Activated T-cell treated with anti-CD3 and anti-CD28 coated beads, Interleukin-2, amount 50 U/mL, for 72 hours (primary cell): ENCODE measurements at regions not wholly inside any gene's neighbourhood (a gene's known extent, or its start where the extent isn't known, plus 50 kb on each side); places are given as distances from the start of the nearest gene placed in this dataset.
A peak's percentile ranks its signal among the peaks of the same experiment; 100 is the strongest.

Experiments
- ATAC-seq, 2 donors: fragments of 150-1000 bp; cut with Tn5 transposase; replicated peaks in 1 of 2; 2 replicates each; pipeline ENCODE4 v1.10.0; 2021; ENCODE audit warnings: moderate library complexity in 2 of 2, mild to moderate bottlenecking in 1 of 2
- DNase-seq, 2 donors: peaks; one replicate each; pipeline ENCODE4 v3.0.0; 2021 to 2022; ENCODE audit warnings: mixed read lengths in 1 of 2
- H3K27ac Mint-ChIP-seq: one replicate; pipeline ENCODE4 v1.8.0; 2022; ENCODE audit warnings: mild to moderate bottlenecking, moderate library complexity, mixed read lengths
- H3K27me3 Mint-ChIP-seq: one replicate; pipeline ENCODE4 v1.8.0; 2022; ENCODE audit warnings: low read depth, mixed read lengths
- H3K36me3 Mint-ChIP-seq, 2 donors: one replicate each; pipeline ENCODE4 v1.8.0; 2022; ENCODE audit warnings: mixed read lengths in 2 of 2, mild to moderate bottlenecking in 1 of 2; ENCODE audit not compliant: insufficient read depth in 2 of 2
- H3K4me1 Mint-ChIP-seq: one replicate; pipeline ENCODE4 v1.8.0; 2022; ENCODE audit warnings: low read depth, mixed read lengths
- H3K4me3 Mint-ChIP-seq, 2 donors: one replicate each; pipeline ENCODE4 v1.8.0; 2022; ENCODE audit warnings: mild to moderate bottlenecking in 2 of 2, mixed read lengths in 2 of 2, moderate library complexity in 2 of 2
- H3K9me3 Mint-ChIP-seq, 2 donors: one replicate each; pipeline ENCODE4 v1.8.0; 2022; ENCODE audit warnings: mixed read lengths in 2 of 2

GRCh38 chrY:19392876-19393275 is 351.6 kb downstream of the KDM5D start:
- Mint-ChIP-seq H3K36me3 (no peaks in the 10 kb centered on the region), H3K9me3 (no peaks in the 10 kb centered on the region)
- no peak for ATAC-seq

GRCh38 chrY:19391922-19392321 is 352.6 kb downstream of the KDM5D start:
- H3K36me3 Mint-ChIP-seq: no peaks in the 10 kb centered on the region
- H3K27me3 Mint-ChIP-seq: no peaks in the 10 kb centered on the region
- ATAC-seq (no peak), DNase-seq (no peak)
- no peaks in the 10 kb centered on the region for H3K9me3 Mint-ChIP-seq
- H3K4me3 Mint-ChIP-seq: no peak overlapping the region
- no peak overlapping the region for H3K27ac Mint-ChIP-seq
- no peaks in the 10 kb centered on the region for H3K4me1 Mint-ChIP-seq

More at GRCh38 chrY:19392876-19393275, 351.6 kb downstream of the KDM5D start:
- peak overlapping the region in 1 of 2 donors; percentile 88 for H3K4me3 Mint-ChIP-seq
- no peaks in the 10 kb centered on the region for H3K4me1 Mint-ChIP-seq
- H3K27ac Mint-ChIP-seq: peak overlapping the region; percentile 88
- no peak for DNase-seq
- H3K27me3 Mint-ChIP-seq: no peaks in the 10 kb centered on the region

- peaks cover 0 to 1% of the 10 kb centered on the region in 2 donors for H3K9me3 Mint-ChIP-seq
- H3K27ac Mint-ChIP-seq: no peak overlapping the region
- ATAC-seq (no peak), DNase-seq (no peak)
- H3K36me3 Mint-ChIP-seq: no peaks in the 10 kb centered on the region
- no peaks in the 10 kb centered on the region for H3K4me1 Mint-ChIP-seq
- no peaks in the 10 kb centered on the region for H3K27me3 Mint-ChIP-seq
- H3K4me3 Mint-ChIP-seq: no peak overlapping the region
These were observed 379.2 kb downstream of the KDM5D start for GRCh38 chrY:19365321-19365720.

GRCh38 chrY:19357249-19357648 is 387.3 kb downstream of the KDM5D start:
- Mint-ChIP-seq H3K4me1 (no peaks in the 10 kb centered on the region), H3K27ac (no peak overlapping the region), H3K36me3 (no peaks in the 10 kb centered on the region), H3K27me3 (no peaks in the 10 kb centered on the region), H3K4me3 (no peak overlapping the region), H3K9me3 (no peaks in the 10 kb centered on the region)
- ATAC-seq: no peak
- DNase-seq: no peak

GRCh38 chrY:19356735-19357134 is 387.8 kb downstream of the KDM5D start:
- Mint-ChIP-seq H3K27me3 (no peaks in the 10 kb centered on the region), H3K4me1 (no peaks in the 10 kb centered on the region), H3K27ac (no peak overlapping the region), H3K9me3 (no peaks in the 10 kb centered on the region), H3K36me3 (no peaks in the 10 kb centered on the region), H3K4me3 (no peak overlapping the region)
- DNase-seq (no peak), ATAC-seq (peak in 1 of 2 donors; percentile 23)

GRCh38 chrY:19354857-19355173 is 389.7 kb downstream of the KDM5D start:
- DNase-seq: no peak
- Mint-ChIP-seq H3K27me3 (no peaks in the 10 kb centered on the region), H3K4me1 (no peaks in the 10 kb centered on the region), H3K4me3 (no peak overlapping the region), H3K27ac (no peak overlapping the region), H3K9me3 (no peaks in the 10 kb centered on the region), H3K36me3 (no peaks in the 10 kb centered on the region)
- ATAC-seq: no peak

GRCh38 chrY:19354061-19354856 is 390.3 kb downstream of the KDM5D start:
- H3K36me3 Mint-ChIP-seq: no peaks in the 10 kb centered on the region
- H3K27me3 Mint-ChIP-seq: no peaks in the 10 kb centered on the region
- H3K27ac Mint-ChIP-seq: no peak overlapping the region
- H3K4me1 Mint-ChIP-seq: no peaks in the 10 kb centered on the region
- H3K9me3 Mint-ChIP-seq: no peaks in the 10 kb centered on the region
- no peak for ATAC-seq
- no peak overlapping the region for H3K4me3 Mint-ChIP-seq
- no peak for DNase-seq

- Mint-ChIP-seq H3K36me3 (no peaks in the 10 kb centered on the region), H3K27ac (no peak overlapping the region), H3K4me1 (no peaks in the 10 kb centered on the region), H3K4me3 (no peak overlapping the region), H3K9me3 (no peaks in the 10 kb centered on the region), H3K27me3 (no peaks in the 10 kb centered on the region)
- ATAC-seq (no peak), DNase-seq (no peak)
These were observed 392.9 kb downstream of the KDM5D start for GRCh38 chrY:19351616-19352015.

- no peak for ATAC-seq
These were observed 422.8 kb downstream of the KDM5D start for GRCh38 chrY:19321701-19322100.

GRCh38 chrY:19319135-19319534 is 425.4 kb downstream of the KDM5D start:
- no peak overlapping the region for H3K27ac Mint-ChIP-seq
- no peaks in the 10 kb centered on the region for H3K4me1 Mint-ChIP-seq
- H3K27me3 Mint-ChIP-seq: no peaks in the 10 kb centered on the region
- peaks cover 0 to 2% of the 10 kb centered on the region in 2 donors for H3K9me3 Mint-ChIP-seq
- H3K4me3 Mint-ChIP-seq: no peak overlapping the region
- ATAC-seq (no peak), DNase-seq (no peak)
- H3K36me3 Mint-ChIP-seq: peaks cover 0 to 2% of the 10 kb centered on the region in 2 donors

More at GRCh38 chrY:19321701-19322100, 422.8 kb downstream of the KDM5D start:
- H3K4me1 Mint-ChIP-seq: no peaks in the 10 kb centered on the region
- peaks cover 0 to 2% of the 10 kb centered on the region in 2 donors for H3K36me3 Mint-ChIP-seq
- H3K27me3 Mint-ChIP-seq: no peaks in the 10 kb centered on the region
- H3K4me3 Mint-ChIP-seq: no peak overlapping the region
- H3K27ac Mint-ChIP-seq: no peak overlapping the region
- H3K9me3 Mint-ChIP-seq: peaks cover 0 to 2% of the 10 kb centered on the region in 2 donors
- DNase-seq: no peak

GRCh38 chrY:19317271-19317987 is 427.1 kb downstream of the KDM5D start:
- Mint-ChIP-seq H3K4me3 (no peak overlapping the region), H3K27ac (no peak overlapping the region), H3K4me1 (no peaks in the 10 kb centered on the region), H3K27me3 (no peaks in the 10 kb centered on the region), H3K9me3 (peaks cover 0 to 2% of the 10 kb centered on the region in 2 donors), H3K36me3 (peaks cover 0 to 2% of the 10 kb centered on the region in 2 donors)
- DNase-seq: no peak
- peak in 1 of 2 donors; percentile 36 for ATAC-seq

GRCh38 chrY:19307627-19308026 is 436.9 kb downstream of the KDM5D start:
- no peaks in the 10 kb centered on the region for H3K27me3 Mint-ChIP-seq
- no peak overlapping the region for H3K27ac Mint-ChIP-seq
- H3K4me1 Mint-ChIP-seq: no peaks in the 10 kb centered on the region
- ATAC-seq: peak in 1 of 2 donors; percentile 66
- no peak for DNase-seq
- no peaks in the 10 kb centered on the region for H3K9me3 Mint-ChIP-seq
- no peaks in the 10 kb centered on the region for H3K36me3 Mint-ChIP-seq
- no peak overlapping the region for H3K4me3 Mint-ChIP-seq

- H3K4me3 Mint-ChIP-seq: no peak overlapping the region
- H3K9me3 Mint-ChIP-seq: no peaks in the 10 kb centered on the region
- no peaks in the 10 kb centered on the region for H3K27me3 Mint-ChIP-seq
- DNase-seq (no peak), ATAC-seq (no peak)
- H3K4me1 Mint-ChIP-seq: no peaks in the 10 kb centered on the region
- no peak overlapping the region for H3K27ac Mint-ChIP-seq
- H3K36me3 Mint-ChIP-seq: peaks cover 0 to 2% of the 10 kb centered on the region in 2 donors
These were observed 441.4 kb downstream of the KDM5D start for GRCh38 chrY:19303136-19303535.
